Chondrocyte (in vitro differentiated cells): ENCODE measurements at regions not wholly inside any gene's neighbourhood (a gene's known extent, or its start where the extent isn't known, plus 50 kb on each side); places are given as distances from the start of the nearest gene placed in this dataset.

Experiments
- DNase-seq: peaks from one replicate; pipeline ENCODE4 v3.0.0; 2021; ENCODE audit warnings: mixed read lengths, low spot score
- H3K27ac Mint-ChIP-seq: one replicate; pipeline ENCODE4 v1.8.0; 2021; ENCODE audit warnings: mild to moderate bottlenecking, moderate library complexity, mixed read lengths; ENCODE audit not compliant: unreplicated experiment
- H3K27me3 Mint-ChIP-seq: 2 replicates; pipeline ENCODE4 v1.8.0; 2021; ENCODE audit warnings: low read depth, mixed read lengths
- H3K36me3 Mint-ChIP-seq: 2 replicates; pipeline ENCODE4 v1.8.0; 2021; ENCODE audit warnings: low read depth, mixed read lengths
- H3K4me1 Mint-ChIP-seq: 2 replicates; pipeline ENCODE4 v1.8.0; 2021; ENCODE audit warnings: low read depth, mild to moderate bottlenecking, mixed read lengths
- H3K4me3 Mint-ChIP-seq: one replicate; pipeline ENCODE4 v1.8.0; 2021; ENCODE audit warnings: mild to moderate bottlenecking, moderate library complexity, mixed read lengths; ENCODE audit not compliant: unreplicated experiment
- H3K9me3 Mint-ChIP-seq: 2 replicates; pipeline ENCODE4 v1.8.0; 2021; ENCODE audit warnings: low read depth, mixed read lengths
- CTCF ChIP-seq: fragments of 200-600 bp; sonication (generic); IDR thresholded peaks from 2 replicates; pipeline ENCODE4 v1.5.0; 2021; ENCODE audit warnings: antibody characterized with exemption, mild to moderate bottlenecking, moderate library complexity

- no peaks in the 10 kb centered on the region for H3K36me3 Mint-ChIP-seq
- no peak for TF ChIP-seq CTCF
- DNase-seq, result no peak
- no peak overlapping the region for H3K4me3 Mint-ChIP-seq
- H3K27me3 Mint-ChIP-seq, result no peaks in the 10 kb centered on the region
- no peak overlapping the region for H3K27ac Mint-ChIP-seq
- no peaks in the 10 kb centered on the region for H3K9me3 Mint-ChIP-seq
- H3K4me1 Mint-ChIP-seq, result peaks cover 24% of the 10 kb centered on the region
Observed at GRCh38 chr13:80477661-80478443, 136.9 kb upstream of the SPRY2 start.

- Mint-ChIP-seq H3K27ac (no peak overlapping the region), H3K4me1 (peaks cover 25% of the 10 kb centered on the region), H3K27me3 (no peaks in the 10 kb centered on the region), H3K9me3 (no peaks in the 10 kb centered on the region), H3K36me3 (no peaks in the 10 kb centered on the region), H3K4me3 (no peak overlapping the region)
- no peak for DNase-seq
- TF ChIP-seq CTCF, result no peak
Observed at GRCh38 chr13:80476953-80477352, 136.0 kb upstream of the SPRY2 start.

- Mint-ChIP-seq H3K4me1 (peaks cover 37% of the 10 kb centered on the region), H3K36me3 (no peaks in the 10 kb centered on the region), H3K27me3 (no peaks in the 10 kb centered on the region), H3K9me3 (no peaks in the 10 kb centered on the region), H3K27ac (no peak overlapping the region), H3K4me3 (no peak overlapping the region)
- no peak for TF ChIP-seq CTCF
- no peak for DNase-seq
Observed at GRCh38 chr13:80475718-80476117, 134.8 kb upstream of the SPRY2 start.

- no peaks in the 10 kb centered on the region for H3K9me3 Mint-ChIP-seq
- no peak for TF ChIP-seq CTCF
- H3K27me3 Mint-ChIP-seq, result no peaks in the 10 kb centered on the region
- H3K4me1 Mint-ChIP-seq, result peaks cover 57% of the 10 kb centered on the region
- H3K4me3 Mint-ChIP-seq, result no peak overlapping the region
- peak overlapping the region; percentile 96 for H3K27ac Mint-ChIP-seq
- DNase-seq, result no peak
- H3K36me3 Mint-ChIP-seq, result no peaks in the 10 kb centered on the region
Observed at GRCh38 chr13:80473695-80474094, 132.8 kb upstream of the SPRY2 start.

GRCh38 chr13:80469853-80470381, 129.0 kb upstream of the SPRY2 start:
- Mint-ChIP-seq H3K4me1 (peaks cover 64% of the 10 kb centered on the region), H3K36me3 (no peaks in the 10 kb centered on the region), H3K27ac (peak overlapping the region; percentile 99), H3K4me3 (peak overlapping the region; percentile 23), H3K27me3 (no peaks in the 10 kb centered on the region), H3K9me3 (no peaks in the 10 kb centered on the region)
- DNase-seq, result no peak
- TF ChIP-seq CTCF, result no peak
